ENCODE measurements at regions not wholly inside any gene's neighbourhood (a gene's known extent, or its start where the extent isn't known, plus 50 kb on each side); places are given as distances from the start of the nearest gene placed in this dataset.

GRCh38 chr2:122669627-122670026, 914.2 kb downstream of the TSN start:
- DNase-seq, result no peak
- H3K36me3 Mint-ChIP-seq (ENCODE audit: low read depth), result no peaks in the 10 kb centered on the region
- H3K27me3 Mint-ChIP-seq, result no peaks in the 10 kb centered on the region
- H3K27ac Mint-ChIP-seq, result no peak overlapping the region
- H3K9me3 Mint-ChIP-seq, result no peaks in the 10 kb centered on the region
- no peaks in the 10 kb centered on the region for H3K4me1 Mint-ChIP-seq (ENCODE audit: low read depth)
- H3K4me3 Mint-ChIP-seq, result no peak overlapping the region

DNA sequence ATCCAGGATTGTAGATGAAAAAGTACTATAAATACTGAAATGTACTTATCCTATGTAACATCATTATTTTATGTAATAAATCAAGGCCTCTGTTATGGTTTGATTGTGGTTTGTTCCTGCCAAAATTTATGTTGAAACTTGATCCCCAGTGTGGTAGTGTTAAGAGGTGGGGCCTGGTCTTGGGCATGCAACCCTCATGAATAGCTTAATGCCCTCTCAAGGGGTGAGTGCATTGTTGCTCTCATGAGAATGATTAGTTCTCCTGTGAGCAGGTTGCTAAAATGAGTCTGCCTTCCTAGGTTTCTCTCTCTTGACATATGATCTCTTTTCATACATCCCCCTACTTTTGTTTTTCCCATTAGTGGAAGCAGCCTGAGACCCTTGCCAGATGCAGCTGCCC, 915.4 kb downstream of the TSN start:
- no peaks in the 10 kb centered on the region for H3K36me3 Mint-ChIP-seq (ENCODE audit: low read depth)
- H3K4me1 Mint-ChIP-seq (ENCODE audit: low read depth), result no peaks in the 10 kb centered on the region
- no peaks in the 10 kb centered on the region for H3K27me3 Mint-ChIP-seq
- no peak overlapping the region for H3K4me3 Mint-ChIP-seq
- H3K27ac Mint-ChIP-seq, result no peak overlapping the region
- no peak for DNase-seq
- no peaks in the 10 kb centered on the region for H3K9me3 Mint-ChIP-seq

GRCh38 chr2:122680662-122681061, 925.2 kb downstream of the TSN start:
- H3K27me3 Mint-ChIP-seq, result no peaks in the 10 kb centered on the region
- no peaks in the 10 kb centered on the region for H3K36me3 Mint-ChIP-seq (ENCODE audit: low read depth)

DNA sequence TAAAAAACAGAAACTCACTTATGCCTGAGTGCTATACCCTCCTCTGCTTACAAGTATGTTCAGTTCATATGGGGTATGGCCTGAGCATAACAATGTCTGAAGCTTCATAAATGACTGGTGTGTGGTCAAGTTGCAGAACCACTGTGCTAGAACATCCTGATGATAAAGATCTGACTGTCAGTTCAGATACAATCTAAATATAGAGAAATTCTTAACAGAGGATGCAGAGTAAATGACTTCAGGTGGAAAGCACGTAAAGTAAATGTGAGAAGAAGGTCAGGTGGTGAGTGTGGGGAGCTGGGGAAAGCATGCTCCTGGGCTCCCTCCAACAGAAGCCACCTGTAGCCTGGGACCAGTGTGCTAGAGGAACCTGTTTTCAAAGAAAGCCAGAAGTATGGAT, 926.2 kb downstream of the TSN start:
- no peaks in the 10 kb centered on the region for H3K36me3 Mint-ChIP-seq (ENCODE audit: low read depth)
- no peaks in the 10 kb centered on the region for H3K9me3 Mint-ChIP-seq
- H3K4me3 Mint-ChIP-seq, result no peak overlapping the region
- H3K4me1 Mint-ChIP-seq (ENCODE audit: low read depth), result no peaks in the 10 kb centered on the region
- H3K27ac Mint-ChIP-seq, result no peak overlapping the region
- DNase-seq, result no peak
- H3K27me3 Mint-ChIP-seq, result no peaks in the 10 kb centered on the region

More at GRCh38 chr2:122680662-122681061, 925.2 kb downstream of the TSN start:
- no peak overlapping the region for H3K27ac Mint-ChIP-seq
- no peaks in the 10 kb centered on the region for H3K9me3 Mint-ChIP-seq
- no peak for DNase-seq
- H3K4me1 Mint-ChIP-seq (ENCODE audit: low read depth), result no peaks in the 10 kb centered on the region
- no peak overlapping the region for H3K4me3 Mint-ChIP-seq

- no peak for DNase-seq
- Mint-ChIP-seq H3K27ac (no peak overlapping the region), H3K4me3 (no peak overlapping the region), H3K27me3 (no peaks in the 10 kb centered on the region), H3K4me1 (ENCODE audit: low read depth) (no peaks in the 10 kb centered on the region), H3K9me3 (no peaks in the 10 kb centered on the region), H3K36me3 (ENCODE audit: low read depth) (no peaks in the 10 kb centered on the region)
Measured at GRCh38 chr2:122682356-122682755, 926.9 kb downstream of the TSN start.

DNA sequence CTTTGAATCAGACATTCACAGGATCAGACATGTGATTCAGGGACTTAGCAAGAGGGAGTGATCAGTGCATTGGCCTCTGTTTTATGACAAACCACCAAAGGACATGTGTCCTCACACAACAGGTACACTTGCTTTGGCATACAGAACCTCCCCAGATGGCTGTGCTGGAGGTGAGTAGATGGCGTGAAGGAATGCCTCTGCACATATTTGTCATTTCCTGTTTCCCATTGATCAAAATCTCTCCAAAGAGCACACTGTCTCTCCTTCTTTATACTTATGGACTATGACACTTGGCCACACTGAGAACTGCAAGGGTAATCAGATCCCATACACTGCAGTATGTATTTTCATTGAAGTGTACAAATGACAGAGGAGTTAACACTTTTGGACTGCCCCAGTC, 927.6 kb downstream of the TSN start:
- H3K27me3 Mint-ChIP-seq, result no peaks in the 10 kb centered on the region
- no peaks in the 10 kb centered on the region for H3K4me1 Mint-ChIP-seq (ENCODE audit: low read depth)
- H3K9me3 Mint-ChIP-seq, result no peaks in the 10 kb centered on the region
- DNase-seq, result no peak
- no peaks in the 10 kb centered on the region for H3K36me3 Mint-ChIP-seq (ENCODE audit: low read depth)
- H3K27ac Mint-ChIP-seq, result no peak overlapping the region
- no peak overlapping the region for H3K4me3 Mint-ChIP-seq

DNA sequence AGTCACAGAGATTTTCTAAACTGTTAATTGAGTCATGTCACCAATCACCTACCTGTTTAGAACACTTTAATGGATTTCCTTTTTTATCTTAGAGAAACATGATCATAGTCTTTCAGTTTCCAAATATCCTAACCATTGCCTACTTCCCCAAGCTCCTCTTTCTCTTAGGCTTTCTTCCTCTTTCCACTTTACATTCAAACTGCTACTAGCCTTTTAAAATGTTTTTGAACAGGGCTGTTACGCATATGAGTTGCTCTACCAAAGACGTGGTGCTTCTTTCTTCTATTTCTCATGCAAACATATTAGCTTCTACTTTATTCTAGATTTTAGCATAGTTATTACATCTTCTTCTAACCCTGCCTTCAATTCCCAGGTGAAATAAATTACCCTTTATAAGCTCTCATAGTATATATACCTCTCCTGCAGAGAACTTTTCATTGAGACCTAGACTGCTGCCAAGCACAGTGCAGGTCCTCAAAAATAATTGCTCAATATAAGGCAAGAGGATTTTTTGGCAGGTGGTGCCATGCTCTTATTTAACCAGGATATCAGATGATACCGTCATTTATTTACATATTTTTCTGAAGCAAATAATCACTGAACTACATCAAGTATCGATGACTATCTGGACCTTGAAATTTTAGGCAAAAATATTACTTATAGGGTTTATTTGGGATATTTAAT, 937.1 kb downstream of the TSN start:
- DNase-seq, result no peak
- Mint-ChIP-seq H3K9me3 (peaks cover 4% of the 10 kb centered on the region), H3K4me1 (ENCODE audit: low read depth) (no peaks in the 10 kb centered on the region), H3K27me3 (no peaks in the 10 kb centered on the region), H3K36me3 (ENCODE audit: low read depth) (no peaks in the 10 kb centered on the region), H3K27ac (no peak overlapping the region), H3K4me3 (no peak overlapping the region)

GRCh38 chr2:122697415-122697814, 942.0 kb downstream of the TSN start:
- Mint-ChIP-seq H3K27ac (no peak overlapping the region), H3K27me3 (no peaks in the 10 kb centered on the region), H3K4me3 (no peak overlapping the region), H3K36me3 (ENCODE audit: low read depth) (no peaks in the 10 kb centered on the region), H3K9me3 (peaks cover 7% of the 10 kb centered on the region), H3K4me1 (ENCODE audit: low read depth) (no peaks in the 10 kb centered on the region)
- no peak for DNase-seq

GRCh38 chr2:122703676-122704075, 948.2 kb downstream of the TSN start:
- Mint-ChIP-seq H3K27ac (no peak overlapping the region), H3K4me3 (no peak overlapping the region), H3K36me3 (ENCODE audit: low read depth) (no peaks in the 10 kb centered on the region), H3K9me3 (no peaks in the 10 kb centered on the region), H3K27me3 (no peaks in the 10 kb centered on the region), H3K4me1 (ENCODE audit: low read depth) (no peaks in the 10 kb centered on the region)
- DNase-seq, result no peak

- H3K4me3 Mint-ChIP-seq, result no peak overlapping the region
- no peaks in the 10 kb centered on the region for H3K36me3 Mint-ChIP-seq (ENCODE audit: low read depth)
Measured at GRCh38 chr2:122704109-122704563, 948.7 kb downstream of the TSN start.

GRCh38 chr2:122705746-122706145, 950.3 kb downstream of the TSN start:
- Mint-ChIP-seq H3K4me3 (no peak overlapping the region), H3K27ac (no peak overlapping the region), H3K4me1 (ENCODE audit: low read depth) (no peaks in the 10 kb centered on the region), H3K36me3 (ENCODE audit: low read depth) (no peaks in the 10 kb centered on the region), H3K9me3 (peaks cover 4% of the 10 kb centered on the region), H3K27me3 (no peaks in the 10 kb centered on the region)
- DNase-seq, result no peak

More at GRCh38 chr2:122704109-122704563, 948.7 kb downstream of the TSN start:
- no peak for DNase-seq
- no peaks in the 10 kb centered on the region for H3K9me3 Mint-ChIP-seq
- H3K27me3 Mint-ChIP-seq, result no peaks in the 10 kb centered on the region
- H3K4me1 Mint-ChIP-seq (ENCODE audit: low read depth), result no peaks in the 10 kb centered on the region
- H3K27ac Mint-ChIP-seq, result no peak overlapping the region

DNA sequence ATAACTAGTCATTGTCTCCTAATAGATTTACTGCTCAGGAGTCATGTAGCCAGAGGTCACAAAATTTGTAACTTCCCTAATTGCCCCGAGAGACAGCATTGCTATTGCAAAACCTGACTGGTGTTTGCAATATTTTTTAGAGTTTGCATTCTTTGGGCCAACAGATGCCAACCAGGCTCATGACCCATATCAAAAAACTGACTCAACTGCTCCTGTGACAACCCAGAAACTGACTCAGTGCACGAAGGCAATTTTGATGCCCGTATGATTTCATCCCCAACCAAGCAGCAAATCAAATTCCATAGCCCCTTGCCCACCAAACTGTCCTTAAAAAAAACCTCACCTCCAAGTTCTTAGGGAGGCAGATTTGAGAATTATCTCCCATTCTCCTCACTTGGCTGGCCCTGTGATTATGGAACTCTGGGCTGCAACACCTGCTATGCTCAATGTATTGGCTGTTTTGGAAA, 951.3 kb downstream of the TSN start:
- no peaks in the 10 kb centered on the region for H3K4me1 Mint-ChIP-seq (ENCODE audit: low read depth)
- no peak for DNase-seq
- H3K27me3 Mint-ChIP-seq, result no peaks in the 10 kb centered on the region
- H3K27ac Mint-ChIP-seq, result no peak overlapping the region
- H3K4me3 Mint-ChIP-seq, result no peak overlapping the region
- H3K9me3 Mint-ChIP-seq, result peaks cover 4% of the 10 kb centered on the region
- no peaks in the 10 kb centered on the region for H3K36me3 Mint-ChIP-seq (ENCODE audit: low read depth)

DNA sequence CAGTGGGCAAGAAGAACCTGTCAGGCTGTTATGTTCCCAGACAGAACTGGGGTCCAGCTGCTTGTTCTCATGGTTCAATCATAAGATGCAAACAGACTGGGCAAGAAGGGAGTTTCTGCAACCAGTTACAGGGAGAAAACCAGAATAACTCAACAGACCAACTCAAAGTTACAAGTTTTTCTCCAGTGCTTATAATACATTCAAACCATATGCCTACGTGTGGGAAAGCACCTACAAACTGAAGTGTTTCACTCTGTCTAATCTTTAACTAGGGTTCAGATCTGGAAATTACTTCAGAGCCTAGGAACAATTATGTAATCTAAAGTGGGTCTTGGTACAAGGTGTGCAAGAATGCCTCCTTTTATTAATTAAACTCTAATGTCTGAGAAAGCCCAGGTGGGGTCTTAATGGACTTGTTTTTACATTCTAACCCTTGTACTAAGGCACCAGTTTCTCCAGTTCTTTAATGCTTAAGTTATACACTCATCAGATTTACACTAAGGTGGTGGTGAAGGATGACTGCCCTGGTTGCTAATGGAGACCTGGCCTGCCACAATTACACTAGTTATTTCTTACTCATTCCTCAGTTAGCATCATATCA, 951.9 kb downstream of the TSN start:
- Mint-ChIP-seq H3K27me3 (no peaks in the 10 kb centered on the region), H3K36me3 (ENCODE audit: low read depth) (no peaks in the 10 kb centered on the region), H3K4me1 (ENCODE audit: low read depth) (no peaks in the 10 kb centered on the region), H3K4me3 (no peak overlapping the region), H3K9me3 (peaks cover 4% of the 10 kb centered on the region), H3K27ac (no peak overlapping the region)
- no peak for DNase-seq

DNA sequence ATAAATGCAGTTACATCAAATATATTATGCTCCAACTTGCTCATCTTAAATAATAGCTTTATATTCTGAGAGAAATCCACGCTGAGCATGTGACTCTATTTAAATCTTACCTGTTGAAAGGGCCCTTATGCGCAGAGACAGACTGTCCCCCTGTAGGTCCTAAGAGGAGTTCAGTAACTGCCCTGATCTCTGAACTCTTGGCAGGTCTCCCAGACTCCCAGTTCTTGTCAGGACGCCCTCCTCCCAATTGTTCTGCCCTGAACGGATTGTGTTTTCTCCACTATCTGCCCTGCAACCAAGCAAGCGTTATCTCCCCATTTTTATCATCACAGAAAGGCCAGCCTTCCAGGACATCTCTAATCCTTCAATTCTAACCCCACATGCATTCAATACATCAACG, 954.6 kb downstream of the TSN start:
- Mint-ChIP-seq H3K4me3 (no peak overlapping the region), H3K9me3 (peaks cover 15% of the 10 kb centered on the region), H3K27ac (no peak overlapping the region), H3K4me1 (ENCODE audit: low read depth) (no peaks in the 10 kb centered on the region), H3K27me3 (no peaks in the 10 kb centered on the region), H3K36me3 (ENCODE audit: low read depth) (no peaks in the 10 kb centered on the region)
- DNase-seq, result no peak

- no peak overlapping the region for H3K27ac Mint-ChIP-seq
- H3K4me3 Mint-ChIP-seq, result no peak overlapping the region
- H3K36me3 Mint-ChIP-seq (ENCODE audit: low read depth), result no peaks in the 10 kb centered on the region
- H3K9me3 Mint-ChIP-seq, result peaks cover 15% of the 10 kb centered on the region
- DNase-seq, result no peak
- H3K27me3 Mint-ChIP-seq, result no peaks in the 10 kb centered on the region
- no peaks in the 10 kb centered on the region for H3K4me1 Mint-ChIP-seq (ENCODE audit: low read depth)
Measured at GRCh38 chr2:122713800-122714199, 958.3 kb downstream of the TSN start.
